Erythroblast (primary cell): ENCODE measurements at regions not wholly inside any gene's neighbourhood (a gene's known extent, or its start where the extent isn't known, plus 50 kb on each side); places are given as distances from the start of the nearest gene placed in this dataset.

Experiments used
- GATA1 ChIP-seq: IDR thresholded peaks from 2 replicates; pipeline ENCODE4 v1.6.1; 2011; ENCODE audit warnings: low read depth, mild to moderate bottlenecking, control low read depth, low read length, moderate library complexity
- POLR2A ChIP-seq: IDR thresholded peaks from 2 replicates; pipeline ENCODE4 v1.6.1; 2011; ENCODE audit warnings: mild to moderate bottlenecking, low read length

- TF ChIP-seq POLR2A, result no peak
- no peak for TF ChIP-seq GATA1
Observed at GRCh38 chr5:74457876-74458275, 182.7 kb downstream of the ENC1 start.
